HAP-1 (cell line): ENCODE measurements at regions not wholly inside any gene's neighbourhood (a gene's known extent, or its start where the extent isn't known, plus 50 kb on each side); places are given as distances from the start of the nearest gene placed in this dataset.

ENCODE experiments used
- DNase-seq, 2 experiments: peaks; one replicate each; pipeline ENCODE4 v3.0.0-alpha.2; 2016 to 2020; ENCODE audit warnings: low spot score in 2 of 2
- H3K27me3 ChIP-seq: fragments of 250-450 bp; sonication (Bioruptor Pico); 2 replicates; pipeline ENCODE4 v1.5.1; 2020; ENCODE audit warnings: low read depth, mild to moderate bottlenecking, moderate library complexity
- H3K36me3 ChIP-seq: fragments of 250-450 bp; sonication (Bioruptor Pico); replicated peaks from 2 replicates; pipeline ENCODE4 v1.5.1; 2020; ENCODE audit warnings: mild to moderate bottlenecking
- H3K4me1 ChIP-seq: fragments of 250-450 bp; sonication (Bioruptor Pico); 2 replicates; pipeline ENCODE4 v1.5.1; 2020; ENCODE audit warnings: mild to moderate bottlenecking
- H3K4me3 ChIP-seq: fragments of 250-450 bp; sonication (Bioruptor Pico); 2 replicates; pipeline ENCODE4 v1.5.1; 2020; ENCODE audit warnings: mild to moderate bottlenecking, moderate library complexity
- H3K9me3 ChIP-seq: fragments of 250-450 bp; sonication (Bioruptor Pico); 2 replicates; pipeline ENCODE4 v1.5.1; 2020; ENCODE audit warnings: mild to moderate bottlenecking, moderate library complexity
- in situ Hi-C: fragments of 300-500 bp; cut with MboI; formaldehyde crosslinking; loops from 3 replicates; pipeline ENCODE4 v1.14.3; 2020; ENCODE audit warnings: low sequenced_read_pairs, inconsistent platforms, mixed read lengths

DNA sequence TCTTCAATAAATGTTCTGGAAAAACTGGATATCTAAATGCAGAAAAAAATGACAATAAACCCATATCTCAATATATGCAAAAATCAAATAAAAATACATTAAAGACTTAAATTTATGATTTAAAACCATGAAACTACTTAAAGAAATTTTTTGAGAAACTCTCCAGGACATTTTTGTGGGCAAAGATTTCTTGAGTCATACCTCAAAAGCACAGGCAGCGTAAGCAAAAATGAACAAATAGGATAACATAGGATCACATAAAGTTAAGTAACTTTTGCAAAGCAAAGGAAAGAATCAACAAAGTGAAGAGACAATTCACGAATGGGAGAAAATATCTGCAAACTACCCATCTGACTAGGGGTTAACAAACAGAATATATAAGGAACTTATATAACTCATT lies 1545.5 kb downstream of the SUCLG1 start:
- H3K4me1 ChIP-seq, result no peaks in the 10 kb centered on the region
- DNase-seq, result no peak
- no peaks in the 10 kb centered on the region for H3K27me3 ChIP-seq
- no peak overlapping the region for H3K4me3 ChIP-seq
- no peaks in the 10 kb centered on the region for H3K36me3 ChIP-seq
- no peaks in the 10 kb centered on the region for H3K9me3 ChIP-seq
- in situ Hi-C loops, result no loop called here

DNA sequence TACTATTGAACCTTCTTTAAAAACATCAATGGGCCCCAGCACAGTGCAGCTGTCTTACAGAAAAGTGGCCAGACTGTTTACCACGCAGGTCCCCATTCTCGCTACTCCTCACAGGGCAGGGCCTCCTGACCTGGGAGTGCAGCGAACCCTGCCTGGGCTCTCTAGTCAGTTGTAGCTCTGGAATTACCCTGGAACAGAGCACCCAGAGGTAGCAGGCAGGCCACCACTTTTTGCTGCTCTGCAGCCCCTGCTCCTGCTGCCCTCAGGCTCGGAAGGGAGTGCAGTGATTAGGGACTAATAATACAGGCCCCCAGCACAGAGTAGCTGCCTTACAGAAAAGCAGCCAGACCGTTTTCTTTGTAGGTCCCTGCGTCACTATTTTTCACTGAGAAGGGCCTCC lies 1563.0 kb downstream of the SUCLG1 start:
- Histone ChIP-seq H3K9me3 (no peaks in the 10 kb centered on the region), H3K36me3 (no peaks in the 10 kb centered on the region), H3K4me1 (no peaks in the 10 kb centered on the region), H3K27me3 (no peaks in the 10 kb centered on the region), H3K4me3 (no peak overlapping the region)
- in situ Hi-C loops, result no loop called here
- DNase-seq, result no peak

DNA sequence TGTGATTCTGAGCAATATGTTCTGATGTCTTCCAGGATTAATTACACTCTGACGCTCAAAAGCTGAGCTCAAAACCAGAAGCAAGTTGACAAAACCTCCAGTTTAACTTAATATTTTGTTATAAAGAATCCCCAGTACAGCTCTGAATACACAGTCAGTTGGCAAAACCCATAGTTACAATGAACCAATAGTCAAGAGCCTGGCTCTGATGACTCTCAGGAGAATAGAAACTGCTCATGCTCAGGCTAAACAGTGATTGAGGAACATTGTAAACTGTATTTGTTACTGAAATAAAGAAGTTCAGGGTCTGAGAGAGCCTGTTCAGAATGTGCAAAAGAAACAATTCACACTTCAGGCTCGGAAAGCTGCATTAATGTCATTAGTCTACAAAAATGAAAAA lies 1565.9 kb downstream of the SUCLG1 start:
- Histone ChIP-seq H3K4me1 (no peaks in the 10 kb centered on the region), H3K27me3 (no peaks in the 10 kb centered on the region), H3K36me3 (no peaks in the 10 kb centered on the region), H3K4me3 (no peak overlapping the region), H3K9me3 (no peaks in the 10 kb centered on the region)
- DNase-seq, result no peak
- in situ Hi-C loops, result no loop called here

DNA sequence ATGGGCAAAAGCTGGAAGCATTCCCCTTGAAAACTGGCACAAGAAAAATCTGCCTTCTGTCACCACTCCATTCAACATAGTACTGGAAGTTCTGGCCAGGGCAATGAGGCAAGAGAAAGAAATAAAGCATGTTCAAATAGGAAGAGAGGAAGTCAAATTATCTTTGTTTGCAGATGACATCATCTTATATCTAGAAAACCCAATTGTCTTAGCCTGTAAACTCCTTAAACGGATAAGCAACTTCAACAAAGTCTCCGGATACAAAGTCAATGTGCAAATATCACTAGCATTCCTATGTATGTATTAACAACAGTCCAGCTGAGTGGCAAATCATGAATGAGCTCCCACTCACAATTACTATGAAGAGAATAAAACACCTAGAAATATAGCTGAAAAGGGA lies 1579.3 kb downstream of the SUCLG1 start:
- Histone ChIP-seq H3K36me3 (no peaks in the 10 kb centered on the region), H3K4me1 (no peaks in the 10 kb centered on the region; the same call in 1 of the 2 replicates), H3K9me3 (no peaks in the 10 kb centered on the region), H3K27me3 (no peaks in the 10 kb centered on the region), H3K4me3 (no peak overlapping the region)
- in situ Hi-C loops, result no loop called here
- DNase-seq, result no peak

DNA sequence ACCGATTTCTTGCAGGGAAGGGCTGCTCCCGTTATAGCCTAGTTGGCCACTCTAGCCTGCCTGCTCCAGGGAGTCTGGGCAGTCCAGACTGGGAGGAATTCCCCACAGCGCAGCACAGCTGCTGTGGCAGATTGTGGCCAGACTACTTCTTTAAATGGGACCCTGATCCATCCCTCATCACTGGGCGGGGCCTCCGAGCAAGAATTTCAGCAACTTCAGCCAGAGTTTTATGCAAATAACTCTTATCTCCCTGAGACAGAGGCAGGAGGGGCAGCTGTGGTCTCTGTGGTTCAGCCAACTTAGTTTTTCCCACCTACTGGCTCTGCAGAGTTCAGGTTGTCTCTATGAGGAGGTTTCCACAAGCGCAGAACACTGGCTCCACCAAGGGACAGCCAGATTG lies 1583.2 kb downstream of the SUCLG1 start:
- H3K36me3 ChIP-seq, result no peaks in the 10 kb centered on the region
- in situ Hi-C loops, result no loop called here
- H3K27me3 ChIP-seq, result no peaks in the 10 kb centered on the region
- DNase-seq, result no peak
- no peaks in the 10 kb centered on the region for H3K9me3 ChIP-seq
- H3K4me1 ChIP-seq, result no peaks in the 10 kb centered on the region; the same call in 1 of the 2 replicates
- H3K4me3 ChIP-seq, result no peak overlapping the region

DNA sequence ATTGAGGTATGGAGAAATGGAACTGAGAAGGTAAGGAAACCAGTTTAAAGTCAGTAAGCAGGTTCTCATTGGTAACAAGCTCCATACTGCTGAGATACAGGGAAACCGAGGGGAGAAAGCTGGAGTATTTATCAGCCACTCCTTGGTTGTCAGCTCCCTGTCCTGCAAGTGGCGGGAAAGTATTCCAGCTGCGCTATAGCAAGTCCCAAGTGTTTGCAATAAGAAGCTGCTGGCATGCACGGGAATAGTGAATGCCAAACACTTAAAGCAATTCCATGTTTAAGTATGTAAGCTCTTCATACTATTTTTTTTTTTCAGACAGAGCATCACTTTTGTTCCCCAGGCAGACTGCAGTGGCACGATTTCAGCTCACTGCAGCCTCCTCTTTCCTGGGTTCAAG lies 1601.1 kb downstream of the SUCLG1 start:
- in situ Hi-C loops, result no loop called here
- H3K4me3 ChIP-seq, result no peak overlapping the region
- H3K36me3 ChIP-seq, result no peaks in the 10 kb centered on the region
- H3K4me1 ChIP-seq, result no peaks in the 10 kb centered on the region
- H3K27me3 ChIP-seq, result no peaks in the 10 kb centered on the region; the same call in 1 of the 2 replicates
- no peaks in the 10 kb centered on the region for H3K9me3 ChIP-seq
- DNase-seq, result no peak

DNA sequence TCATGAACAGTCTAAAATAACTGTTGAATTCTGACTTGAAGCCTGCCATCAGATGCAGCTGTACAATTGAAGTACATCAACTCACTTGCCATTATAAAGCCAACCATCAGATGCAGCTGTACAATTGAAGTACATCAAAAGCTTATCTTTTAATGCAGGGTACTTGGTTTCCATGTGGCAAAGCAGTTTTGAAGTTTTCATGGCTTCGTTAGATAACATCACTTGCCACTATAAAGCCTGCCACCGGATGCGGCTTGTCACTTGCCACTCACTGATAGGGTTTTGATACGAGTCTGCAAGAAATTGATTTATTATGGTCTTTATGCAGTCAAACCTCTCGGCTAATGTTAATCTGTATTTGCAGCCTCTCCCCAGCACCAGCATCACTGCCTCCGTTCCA lies 1605.8 kb downstream of the SUCLG1 start:
- no peak for DNase-seq
- H3K4me1 ChIP-seq, result no peaks in the 10 kb centered on the region
- in situ Hi-C loops, result no loop called here

DNA sequence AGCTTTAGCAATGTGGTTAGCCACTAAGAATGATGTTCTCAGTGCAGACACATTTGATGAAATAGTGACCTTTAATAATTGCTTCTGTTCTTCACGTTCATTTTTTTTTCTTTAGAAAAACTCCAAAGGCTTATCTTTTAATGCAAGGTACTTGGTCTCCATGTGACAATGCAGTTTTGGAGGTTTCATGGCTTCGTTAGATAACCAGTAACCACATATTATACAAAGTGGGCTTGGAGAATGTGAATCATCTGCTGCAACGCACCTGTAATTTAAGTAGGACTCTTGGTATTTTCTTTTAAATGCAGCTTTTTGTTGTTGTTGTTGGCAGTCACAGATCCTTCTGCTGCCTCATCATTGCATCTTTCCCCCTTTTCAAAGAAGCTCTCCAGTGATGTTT lies 1606.3 kb downstream of the SUCLG1 start:
- no peaks in the 10 kb centered on the region for H3K4me1 ChIP-seq
- DNase-seq, result no peak
- no peaks in the 10 kb centered on the region for H3K36me3 ChIP-seq
- in situ Hi-C loops, result no loop called here
- no peaks in the 10 kb centered on the region; the same call in 1 of the 2 replicates for H3K27me3 ChIP-seq
- H3K9me3 ChIP-seq, result no peaks in the 10 kb centered on the region
- no peak overlapping the region for H3K4me3 ChIP-seq

More for the DNA sequence above, 1605.8 kb downstream of the SUCLG1 start:
- H3K9me3 ChIP-seq, result no peaks in the 10 kb centered on the region
- H3K4me3 ChIP-seq, result no peak overlapping the region
- no peaks in the 10 kb centered on the region; the same call in 1 of the 2 replicates for H3K27me3 ChIP-seq
- no peaks in the 10 kb centered on the region for H3K36me3 ChIP-seq

DNA sequence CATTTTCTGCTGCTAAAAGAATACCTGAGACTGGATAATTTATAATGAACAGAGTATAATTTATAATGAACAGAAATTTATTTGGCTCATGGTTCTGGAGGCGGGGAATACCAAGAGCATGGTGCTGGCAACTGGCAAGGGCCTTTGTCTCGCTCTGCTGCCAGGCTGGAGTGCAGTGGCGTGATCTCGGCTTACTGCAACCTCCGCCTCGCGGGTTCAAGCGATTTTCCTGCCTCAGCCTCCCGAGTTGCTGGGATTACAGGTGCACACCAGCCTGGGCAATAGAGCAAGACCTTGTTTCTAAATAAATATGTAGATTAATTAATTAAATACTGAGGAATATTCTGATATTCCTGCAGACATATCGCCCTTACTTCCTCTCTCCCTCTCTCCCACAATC lies 1610.8 kb downstream of the SUCLG1 start:
- Histone ChIP-seq H3K27me3 (no peaks in the 10 kb centered on the region), H3K4me1 (no peaks in the 10 kb centered on the region), H3K4me3 (no peak overlapping the region), H3K9me3 (no peaks in the 10 kb centered on the region), H3K36me3 (no peaks in the 10 kb centered on the region)
- in situ Hi-C loops, result no loop called here
- no peak for DNase-seq

DNA sequence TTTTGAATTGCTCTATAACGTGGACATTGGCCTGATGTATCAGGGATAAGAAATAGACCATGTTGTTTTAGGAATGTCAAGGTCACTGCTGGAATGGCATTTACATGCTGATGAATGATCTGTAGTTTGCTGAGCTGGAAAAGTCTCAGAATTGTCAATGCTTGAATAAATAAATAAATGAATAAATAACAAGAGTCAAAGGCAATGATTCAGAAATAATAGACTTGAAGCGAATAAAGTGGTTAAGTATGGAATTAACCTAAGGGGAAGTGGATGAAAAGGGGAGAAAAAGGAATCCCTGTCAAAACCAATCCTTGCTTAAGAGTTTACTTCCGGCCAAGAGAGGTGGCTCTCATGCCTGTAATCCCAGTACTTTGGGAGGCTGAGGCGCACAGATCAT lies 1620.0 kb downstream of the SUCLG1 start:
- in situ Hi-C loops, result no loop called here
- H3K9me3 ChIP-seq, result no peaks in the 10 kb centered on the region
- H3K36me3 ChIP-seq, result no peaks in the 10 kb centered on the region
- no peaks in the 10 kb centered on the region for H3K27me3 ChIP-seq
- no peaks in the 10 kb centered on the region for H3K4me1 ChIP-seq
- no peak overlapping the region for H3K4me3 ChIP-seq
- no peak for DNase-seq

DNA sequence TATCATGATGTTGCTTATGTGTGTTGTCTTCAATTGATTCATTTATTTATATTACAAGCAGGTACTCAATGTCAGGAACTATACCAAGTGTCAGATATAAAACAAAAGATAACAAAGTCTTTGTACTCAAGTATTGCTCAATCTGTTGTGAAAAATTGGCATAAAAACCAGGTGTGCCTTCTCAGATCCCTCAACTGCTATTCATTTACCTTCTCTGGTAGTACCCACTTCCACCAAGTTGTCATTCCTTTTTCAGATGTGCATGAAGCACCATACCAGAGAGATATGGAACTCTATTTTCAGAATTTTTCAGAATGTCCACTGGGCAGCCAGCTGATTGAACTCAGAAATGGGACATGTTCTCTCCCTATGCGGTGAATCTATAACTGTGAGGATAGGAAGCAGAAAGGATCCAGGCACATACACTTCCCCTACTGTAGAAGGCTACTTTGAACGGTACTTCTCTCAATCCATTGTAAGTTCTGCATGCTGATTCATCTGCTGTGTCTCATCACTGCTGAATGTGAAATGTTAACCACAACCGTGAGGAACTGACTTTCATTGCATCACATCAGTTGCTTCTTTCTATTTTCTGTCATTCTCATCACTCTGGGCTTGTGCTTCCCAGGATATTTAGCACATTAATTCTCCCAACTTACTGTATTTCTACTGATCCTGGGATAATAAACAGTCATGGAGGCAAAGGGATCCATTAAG lies 1621.3 kb downstream of the SUCLG1 start:
- no peaks in the 10 kb centered on the region for H3K27me3 ChIP-seq
- H3K4me1 ChIP-seq, result no peaks in the 10 kb centered on the region
- in situ Hi-C loops, result no loop called here
- no peaks in the 10 kb centered on the region for H3K36me3 ChIP-seq
- H3K4me3 ChIP-seq, result no peak overlapping the region
- DNase-seq, result no peak
- H3K9me3 ChIP-seq, result no peaks in the 10 kb centered on the region

DNA sequence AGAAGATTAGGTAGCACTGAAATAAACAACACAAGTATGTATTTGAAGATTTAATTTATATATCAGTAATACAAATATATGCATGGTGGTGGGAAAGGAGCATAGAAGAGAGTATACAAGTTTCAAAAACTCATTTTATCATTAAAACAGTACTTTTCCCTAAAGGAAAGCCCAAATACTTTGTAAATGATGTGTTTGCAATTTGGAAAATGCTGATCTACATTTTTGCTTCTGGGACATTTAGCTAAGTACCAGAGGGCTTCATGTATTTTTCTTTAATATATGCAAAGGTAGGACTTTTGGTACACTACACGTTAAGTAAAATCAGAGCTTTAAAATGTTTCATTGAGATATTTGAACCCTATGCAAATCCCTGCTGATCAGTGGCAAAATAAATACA lies 1624.2 kb downstream of the SUCLG1 start:
- no peak for DNase-seq
- H3K36me3 ChIP-seq, result no peaks in the 10 kb centered on the region
- in situ Hi-C loops, result no loop called here
- H3K9me3 ChIP-seq, result no peaks in the 10 kb centered on the region
- no peaks in the 10 kb centered on the region for H3K27me3 ChIP-seq
- H3K4me1 ChIP-seq, result no peaks in the 10 kb centered on the region
- no peak overlapping the region for H3K4me3 ChIP-seq

DNA sequence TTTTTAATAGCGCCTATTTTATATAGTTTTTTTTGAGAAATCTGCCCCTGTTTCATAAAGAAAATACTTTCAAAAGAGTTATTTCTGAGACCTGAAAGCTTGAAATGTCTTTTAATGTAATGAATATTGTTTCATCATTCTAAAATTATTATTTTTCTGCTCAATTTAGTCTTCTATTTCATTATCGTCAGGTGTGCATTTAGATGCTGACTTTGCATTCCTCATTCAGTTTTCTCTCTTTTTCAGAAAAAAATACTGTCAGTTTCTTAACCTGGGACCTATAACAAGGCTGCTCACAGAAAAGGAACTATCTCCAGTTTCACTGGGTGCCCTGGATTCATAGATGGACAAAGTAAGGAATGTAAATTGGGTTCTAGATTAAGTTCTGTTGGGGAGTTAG lies 1631.7 kb downstream of the SUCLG1 start:
- Histone ChIP-seq H3K4me1 (no peaks in the 10 kb centered on the region), H3K4me3 (no peak overlapping the region), H3K9me3 (no peaks in the 10 kb centered on the region), H3K27me3 (no peaks in the 10 kb centered on the region), H3K36me3 (no peaks in the 10 kb centered on the region)
- DNase-seq, result no peak
- in situ Hi-C loops, result no loop called here

DNA sequence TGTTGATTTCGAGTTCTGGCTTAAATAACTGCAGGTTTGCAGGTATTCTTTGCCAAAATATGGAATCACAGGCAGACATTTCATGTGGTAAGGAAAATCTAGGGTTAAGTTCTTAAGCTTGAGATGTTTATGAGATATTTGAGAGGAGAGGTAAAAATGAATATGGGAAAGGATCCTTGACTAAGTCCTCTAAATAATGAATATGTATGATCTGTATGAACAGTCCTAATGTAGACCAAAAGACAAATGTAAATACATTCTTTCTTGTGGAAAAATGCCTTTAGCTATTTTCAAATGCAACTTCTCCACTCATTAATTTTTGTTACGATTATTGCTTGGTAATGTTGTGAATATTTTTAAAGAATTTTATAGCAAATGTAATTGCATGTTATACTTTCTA lies 1632.6 kb downstream of the SUCLG1 start:
- DNase-seq, result no peak
- H3K4me1 ChIP-seq, result no peaks in the 10 kb centered on the region
- in situ Hi-C loops, result no loop called here
- no peak overlapping the region for H3K4me3 ChIP-seq
- H3K9me3 ChIP-seq, result no peaks in the 10 kb centered on the region
- no peaks in the 10 kb centered on the region for H3K36me3 ChIP-seq
- no peaks in the 10 kb centered on the region for H3K27me3 ChIP-seq
